Hematopoietic multipotent progenitor cell treated with erythropoietin and hydrocortisone succinate and interleukin-3 and kit ligand, for 6 days (in vitro differentiated cells): ENCODE measurements at regions not wholly inside any gene's neighbourhood (a gene's known extent, or its start where the extent isn't known, plus 50 kb on each side); places are given as distances from the start of the nearest gene placed in this dataset.

Experiments
- DNase-seq: peaks from one replicate; pipeline ENCODE4 v3.0.0-alpha.2; 2015

GRCh38 chr6:19638931-19639330 is 198.2 kb upstream of the ID4 start:
- no peak for DNase-seq

GRCh38 chr6:19643287-19643686 is 193.9 kb upstream of the ID4 start:
- DNase-seq = no peak

- DNase-seq = no peak
These were observed 193.5 kb upstream of the ID4 start for GRCh38 chr6:19643713-19644112.

- DNase-seq = no peak
These were observed 181.4 kb upstream of the ID4 start for GRCh38 chr6:19655744-19656143.

GRCh38 chr6:19660123-19660910 is 176.9 kb upstream of the ID4 start:
- DNase-seq = no peak

GRCh38 chr6:19662911-19663310 is 174.3 kb upstream of the ID4 start:
- no peak for DNase-seq

GRCh38 chr6:19663479-19663878 is 173.7 kb upstream of the ID4 start:
- DNase-seq = no peak

- DNase-seq = no peak
These were observed 173.1 kb upstream of the ID4 start for GRCh38 chr6:19664050-19664449.

- no peak for DNase-seq
These were observed 172.1 kb upstream of the ID4 start for GRCh38 chr6:19664878-19665612.

GRCh38 chr6:19665613-19665909 is 171.6 kb upstream of the ID4 start:
- no peak for DNase-seq

- DNase-seq = no peak
These were observed 168.5 kb upstream of the ID4 start for GRCh38 chr6:19668710-19669109.

- DNase-seq = no peak
These were observed 168.0 kb upstream of the ID4 start for GRCh38 chr6:19669206-19669605.

GRCh38 chr6:19682859-19683258 is 154.3 kb upstream of the ID4 start:
- no peak for DNase-seq

GRCh38 chr6:19690325-19691075 is 146.7 kb upstream of the ID4 start:
- DNase-seq = no peak

GRCh38 chr6:19691465-19692167 is 145.6 kb upstream of the ID4 start:
- DNase-seq = no peak

- no peak for DNase-seq
These were observed 144.5 kb upstream of the ID4 start for GRCh38 chr6:19692506-19693298.

- no peak for DNase-seq
These were observed 142.5 kb upstream of the ID4 start for GRCh38 chr6:19694697-19695096.

- DNase-seq = no peak
These were observed 139.4 kb upstream of the ID4 start for GRCh38 chr6:19697744-19698290.

- no peak for DNase-seq
These were observed 137.2 kb upstream of the ID4 start for GRCh38 chr6:19699932-19700331.

- DNase-seq = no peak
These were observed 131.6 kb upstream of the ID4 start for GRCh38 chr6:19705606-19706005.

- no peak for DNase-seq
These were observed 125.0 kb upstream of the ID4 start for GRCh38 chr6:19712012-19712688.

GRCh38 chr6:19712998-19713397 is 124.2 kb upstream of the ID4 start:
- DNase-seq = no peak
